Jurkat, Clone E6-1 (cell line): ENCODE measurements at regions not wholly inside any gene's neighbourhood (a gene's known extent, or its start where the extent isn't known, plus 50 kb on each side); places are given as distances from the start of the nearest gene placed in this dataset.

Source experiments
- DNase-seq: peaks from one replicate; pipeline ENCODE4 v3.0.0-alpha.2; 2011; ENCODE audit warnings: low read depth, low spot score
- H3K4me3 ChIP-seq: 2 replicates; pipeline ENCODE4 v1.5.1; 2011; ENCODE audit warnings: mild to moderate bottlenecking, low read length, control low read depth, moderate library complexity

GRCh38 chr12:98013560-98013959, 501.8 kb upstream of the TMPO start:
- DNase-seq, result no peak
- H3K4me3 ChIP-seq, result no peak overlapping the region

- no peak overlapping the region for H3K4me3 ChIP-seq
- no peak for DNase-seq
These were observed 496.6 kb upstream of the TMPO start for GRCh38 chr12:98018836-98019235.

DNA sequence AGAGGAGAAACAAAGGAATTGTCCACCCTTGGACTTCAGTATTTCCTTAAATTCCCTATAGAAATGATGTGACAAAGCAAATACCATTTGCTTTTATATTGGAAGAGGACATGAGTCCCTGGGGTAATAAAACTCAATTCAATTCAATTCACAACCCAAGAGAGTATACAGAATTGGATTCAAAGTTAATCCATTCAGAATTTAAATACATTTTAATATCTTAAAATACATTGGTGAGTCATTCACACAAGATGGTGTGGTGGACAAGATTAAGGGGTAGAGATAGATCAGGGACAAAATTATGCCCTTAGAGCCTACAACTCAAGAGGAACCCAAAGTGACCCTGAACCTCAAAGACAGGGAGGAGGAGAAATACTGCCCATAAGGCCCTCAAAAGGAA, 495.0 kb upstream of the TMPO start:
- no peak for DNase-seq
- no peak overlapping the region for H3K4me3 ChIP-seq

- H3K4me3 ChIP-seq, result no peak overlapping the region
- DNase-seq, result no peak
These were observed 492.4 kb upstream of the TMPO start for GRCh38 chr12:98022961-98023360.

DNA sequence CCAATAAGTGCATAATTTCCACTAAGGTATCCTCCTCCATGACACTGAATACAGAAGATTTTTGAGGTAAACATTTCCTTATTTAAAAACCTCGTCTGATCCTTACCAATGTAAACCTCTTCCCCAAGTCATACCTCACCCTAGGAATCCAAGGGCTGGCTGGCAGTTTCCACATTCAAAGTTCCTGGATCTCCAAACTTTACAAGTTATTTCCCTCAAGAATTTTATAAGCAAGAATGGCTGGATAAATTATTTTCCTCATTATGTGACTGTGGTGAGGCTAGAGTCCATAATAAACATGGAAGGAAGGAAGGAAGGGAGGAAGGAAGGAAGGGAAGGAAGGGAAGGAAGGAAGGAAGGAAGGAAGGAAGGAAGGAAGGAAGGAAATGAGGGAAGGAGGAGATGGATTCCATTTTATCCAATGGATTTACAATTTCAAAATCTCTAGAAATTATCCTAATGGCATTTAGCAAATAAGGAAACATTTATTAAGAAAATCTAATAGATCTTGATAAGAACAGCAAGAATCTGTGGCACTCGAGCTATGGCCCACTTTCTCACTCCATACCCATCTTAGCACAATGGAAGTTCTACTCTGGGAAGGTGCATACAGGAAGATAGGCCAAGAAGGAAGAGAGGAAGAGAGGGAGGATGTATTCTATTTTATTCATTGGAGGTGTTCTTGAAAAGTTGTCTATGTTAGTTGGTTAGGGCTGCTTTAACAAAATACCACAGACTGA, 477.8 kb upstream of the TMPO start:
- no peak overlapping the region for H3K4me3 ChIP-seq
- DNase-seq, result no peak

DNA sequence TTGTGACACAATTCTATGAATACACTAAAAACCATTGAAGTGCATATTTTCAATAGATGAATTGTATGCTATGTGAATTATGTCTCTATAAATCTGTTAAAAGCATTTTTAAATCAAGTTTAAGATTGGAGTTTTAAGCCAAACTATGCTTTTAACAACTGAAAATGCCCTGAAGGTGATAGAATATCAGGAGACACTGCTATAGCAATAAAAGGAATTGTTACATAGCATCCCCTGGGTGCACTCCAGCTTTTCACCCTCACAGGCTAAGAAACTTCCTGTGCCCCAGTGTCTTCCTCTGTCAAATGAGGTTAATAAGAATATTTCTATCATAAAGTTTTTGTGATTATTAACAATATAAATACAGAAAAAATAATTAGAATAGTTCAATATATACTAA, 472.7 kb upstream of the TMPO start:
- H3K4me3 ChIP-seq, result no peak overlapping the region

GRCh38 chr12:98045395-98045794, 470.0 kb upstream of the TMPO start:
- no peak for DNase-seq
- no peak overlapping the region for H3K4me3 ChIP-seq

More for the DNA sequence above, 472.7 kb upstream of the TMPO start:
- DNase-seq, result no peak

- no peak for DNase-seq
- no peak overlapping the region for H3K4me3 ChIP-seq
These were observed 467.1 kb upstream of the TMPO start for GRCh38 chr12:98048326-98048725.

DNA sequence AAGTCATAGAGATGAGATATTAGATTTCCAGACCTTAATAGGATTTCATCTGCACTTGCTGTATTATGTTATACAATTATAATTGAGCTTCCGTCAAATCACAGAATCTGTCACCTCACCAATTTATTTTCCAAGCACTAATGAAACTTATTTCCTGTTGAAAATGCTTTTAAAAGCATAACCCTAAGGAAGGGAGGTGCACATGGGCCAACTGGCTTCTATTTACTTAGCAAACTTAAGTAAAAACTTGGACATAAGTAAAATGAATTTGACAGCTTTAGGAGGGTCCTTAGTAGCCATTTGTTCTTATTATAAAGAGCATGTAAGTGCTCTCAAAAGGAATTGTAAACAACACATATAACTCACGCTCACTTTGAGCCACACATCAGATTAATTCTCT, 462.2 kb upstream of the TMPO start:
- no peak for DNase-seq
- no peak overlapping the region for H3K4me3 ChIP-seq

- H3K4me3 ChIP-seq, result no peak overlapping the region
- DNase-seq, result no peak
These were observed 457.7 kb upstream of the TMPO start for GRCh38 chr12:98057701-98058100.

GRCh38 chr12:98058213-98058612, 457.2 kb upstream of the TMPO start:
- DNase-seq, result no peak
- no peak overlapping the region for H3K4me3 ChIP-seq

GRCh38 chr12:98058838-98059237, 456.6 kb upstream of the TMPO start:
- peak; percentile 66 for DNase-seq

DNA sequence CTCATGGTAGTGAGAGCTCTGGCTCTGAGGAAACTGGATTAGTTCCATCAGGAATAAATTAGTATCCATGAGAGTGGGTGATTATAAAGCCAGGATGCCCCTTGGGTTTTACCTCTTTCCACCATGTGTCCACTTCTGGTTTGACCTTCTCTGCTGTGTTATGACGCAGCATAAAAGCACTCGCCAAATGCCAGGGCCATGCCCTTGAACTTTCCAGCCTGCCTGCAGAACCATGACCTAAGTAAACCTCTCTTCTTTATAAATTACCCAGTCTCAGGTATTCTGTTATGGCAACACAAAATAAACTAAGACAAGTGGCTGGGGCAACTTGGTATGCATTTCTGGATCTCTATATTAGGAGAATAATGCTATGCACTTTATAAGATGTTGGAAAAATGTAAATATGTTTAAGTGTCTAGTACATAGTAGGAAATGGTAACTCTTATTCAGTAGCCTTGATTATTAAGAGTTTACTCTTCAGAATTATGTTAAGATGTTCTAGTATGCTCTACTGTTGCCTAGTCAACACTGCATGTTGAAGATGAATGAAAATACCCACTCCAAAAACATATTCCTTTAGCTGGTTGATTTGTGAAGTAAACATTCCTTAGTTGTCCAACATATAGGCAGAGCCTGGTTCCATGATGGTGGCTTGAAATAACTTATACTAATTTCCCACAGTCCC, 455.6 kb upstream of the TMPO start:
- no peak overlapping the region for H3K4me3 ChIP-seq
- DNase-seq, result no peak

More at GRCh38 chr12:98058838-98059237, 456.6 kb upstream of the TMPO start:
- no peak overlapping the region for H3K4me3 ChIP-seq

GRCh38 chr12:98060411-98060810, 455.0 kb upstream of the TMPO start:
- DNase-seq, result no peak
- no peak overlapping the region for H3K4me3 ChIP-seq

- no peak for DNase-seq
- H3K4me3 ChIP-seq, result no peak overlapping the region
These were observed 452.7 kb upstream of the TMPO start for GRCh38 chr12:98062464-98063245.

- no peak for DNase-seq
- H3K4me3 ChIP-seq, result no peak overlapping the region
These were observed 450.9 kb upstream of the TMPO start for GRCh38 chr12:98064501-98064900.

DNA sequence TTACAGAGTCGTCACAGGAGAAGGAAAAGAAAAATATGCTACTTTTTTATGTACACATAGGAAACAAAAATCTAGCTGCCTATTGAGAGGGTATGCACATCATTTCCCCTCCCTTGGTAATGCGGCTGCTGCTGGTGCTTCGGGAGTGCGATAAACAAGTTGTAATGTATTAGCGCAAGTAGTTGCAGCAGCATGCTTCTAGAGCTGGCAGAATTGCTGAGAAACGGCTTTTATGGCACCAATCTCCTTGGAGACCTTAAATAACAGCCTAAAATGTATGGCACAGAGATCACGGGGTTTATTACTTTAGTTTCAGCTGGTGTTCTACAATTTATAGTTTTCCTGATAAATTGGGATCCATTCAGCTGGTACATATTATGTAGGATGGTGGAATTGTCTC, 447.6 kb upstream of the TMPO start:
- H3K4me3 ChIP-seq, result no peak overlapping the region
- no peak for DNase-seq

DNA sequence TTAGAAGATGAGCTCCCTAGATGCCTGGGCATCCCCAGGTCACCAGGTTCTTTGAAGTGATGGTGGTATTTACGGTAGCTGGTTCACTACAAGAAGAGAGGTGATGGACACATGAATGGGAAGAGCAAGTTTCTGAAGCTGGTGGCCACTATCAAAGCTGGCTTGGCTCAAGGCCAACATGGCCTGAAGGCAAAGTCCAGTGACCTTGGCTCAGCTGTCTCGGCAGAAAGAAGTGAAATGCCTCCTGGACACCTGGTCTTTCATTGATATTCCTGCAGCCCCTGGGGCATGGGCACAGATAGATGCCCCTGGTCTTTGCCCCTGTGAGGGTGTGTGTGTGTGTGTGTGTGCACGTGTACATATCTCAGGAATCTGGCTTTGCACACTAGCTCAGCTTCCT, 441.8 kb upstream of the TMPO start:
- DNase-seq, result no peak
- no peak overlapping the region for H3K4me3 ChIP-seq

GRCh38 chr12:98074286-98074685, 441.1 kb upstream of the TMPO start:
- H3K4me3 ChIP-seq, result no peak overlapping the region
- no peak for DNase-seq

DNA sequence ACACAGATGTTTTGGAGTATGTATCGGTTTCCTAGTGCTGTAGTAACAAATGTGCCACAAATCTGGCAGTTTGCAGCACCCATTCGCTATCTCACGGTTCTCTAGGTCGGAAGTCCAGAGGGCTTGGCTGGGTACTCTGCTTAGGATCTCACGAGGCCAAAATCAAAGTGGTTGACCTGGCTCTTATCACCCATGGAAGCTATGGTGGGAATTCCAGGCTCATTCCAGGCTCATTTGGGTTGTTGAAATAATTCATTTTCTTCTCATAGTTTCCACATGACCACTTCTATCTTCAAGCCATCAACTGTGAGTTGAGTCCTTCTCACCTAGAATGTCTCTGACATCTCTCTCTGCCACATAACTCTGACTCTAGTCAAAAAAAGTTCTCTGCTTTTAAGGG, 431.0 kb upstream of the TMPO start:
- no peak for DNase-seq

More for the DNA sequence above, 431.0 kb upstream of the TMPO start:
- no peak overlapping the region for H3K4me3 ChIP-seq
